ENCODE measurements at regions not wholly inside any gene's neighbourhood (a gene's known extent, or its start where the extent isn't known, plus 50 kb on each side); places are given as distances from the start of the nearest gene placed in this dataset.
"Not testable (repeated sequence)": the region's sequence is repeated elsewhere in the genome, so short reads cannot be mapped to it uniquely, and the experiment has no call there.

- DNase-seq: no peak
These were observed 367.4 kb downstream of the IL20RB start for GRCh38 chr3:137325170-137325569.

GRCh38 chr3:137325934-137326333 is 368.2 kb downstream of the IL20RB start:
- no peak for DNase-seq

GRCh38 chr3:137329594-137329993 is 371.8 kb downstream of the IL20RB start:
- no peak for DNase-seq

GRCh38 chr3:137330246-137330645 is 372.5 kb downstream of the IL20RB start:
- DNase-seq: no peak

- no peak for DNase-seq
These were observed 374.5 kb downstream of the IL20RB start for GRCh38 chr3:137332297-137332696.

- DNase-seq: no peak
These were observed 377.7 kb downstream of the IL20RB start for GRCh38 chr3:137335478-137335877.

- not testable (repeated sequence) for DNase-seq
These were observed 380.6 kb downstream of the IL20RB start for GRCh38 chr3:137338400-137338799.

- DNase-seq: no peak
These were observed 385.5 kb downstream of the IL20RB start for GRCh38 chr3:137343283-137343682.

GRCh38 chr3:137347132-137347531 is 389.3 kb downstream of the IL20RB start:
- no peak for DNase-seq

GRCh38 chr3:137347817-137348368 is 390.1 kb downstream of the IL20RB start:
- DNase-seq: no peak

- no peak for DNase-seq
These were observed 391.2 kb downstream of the IL20RB start for GRCh38 chr3:137348936-137349335.

GRCh38 chr3:137349557-137350348 is 392.0 kb downstream of the IL20RB start:
- DNase-seq: no peak

GRCh38 chr3:137360531-137361201 is 402.9 kb downstream of the IL20RB start:
- no peak for DNase-seq

GRCh38 chr3:137382005-137382594 is 382.0 kb upstream of the SOX14 start:
- DNase-seq: no peak

- DNase-seq: no peak
These were observed 378.2 kb upstream of the SOX14 start for GRCh38 chr3:137385922-137386321.

- DNase-seq: no peak
These were observed 354.5 kb upstream of the SOX14 start for GRCh38 chr3:137409584-137409983.

- DNase-seq: no peak
These were observed 354.1 kb upstream of the SOX14 start for GRCh38 chr3:137410028-137410427.

- DNase-seq: no peak
These were observed 343.7 kb upstream of the SOX14 start for GRCh38 chr3:137420198-137420995.

GRCh38 chr3:137438561-137438960 is 325.6 kb upstream of the SOX14 start:
- no peak for DNase-seq

- DNase-seq: no peak
These were observed 303.2 kb upstream of the SOX14 start for GRCh38 chr3:137460944-137461343.

- no peak for DNase-seq
These were observed 301.0 kb upstream of the SOX14 start for GRCh38 chr3:137463131-137463530.

GRCh38 chr3:137464341-137464740 is 299.8 kb upstream of the SOX14 start:
- no peak for DNase-seq

- no peak for DNase-seq
These were observed 295.7 kb upstream of the SOX14 start for GRCh38 chr3:137468446-137468845.

Measured in activated CD4-positive, alpha-beta T cell treated with anti-CD3 and anti-CD28 coated beads, Interleukin-2, amount 50 U/mL, for 16 hours (primary cell).